GM23338 (cell line): ENCODE measurements at regions not wholly inside any gene's neighbourhood (a gene's known extent, or its start where the extent isn't known, plus 50 kb on each side); places are given as distances from the start of the nearest gene placed in this dataset.

Experiments
- ATAC-seq: fragments of 200-7000 bp; cut with Tn5 transposase; 3 replicates; pipeline ENCODE4 v1.9.1; 2020
- DNase-seq: peaks from one replicate; pipeline ENCODE4 v3.0.0-alpha.2; 2015; ENCODE audit warnings: low spot score
- H2AFZ ChIP-seq: fragments of 200-600 bp; sonication (generic); 2 replicates; pipeline ENCODE4 v1.8.0; 2016; ENCODE audit warnings: antibody characterized with exemption, mild to moderate bottlenecking, moderate library complexity
- H3F3A ChIP-seq: fragments of 200-600 bp; sonication (generic); replicated peaks from 2 replicates; pipeline ENCODE4 v1.8.0; 2017; ENCODE audit warnings: antibody characterized with exemption, mixed run types, low read depth
- H3K27ac ChIP-seq: fragments of 200-600 bp; sonication (generic); 2 replicates; pipeline ENCODE4 v1.6.1; 2016; ENCODE audit warnings: low read depth
- H3K27me3 ChIP-seq: fragments of 200-600 bp; sonication (generic); 2 replicates; pipeline ENCODE4 v1.8.0; 2016; ENCODE audit warnings: mild to moderate bottlenecking, mixed run types, moderate library complexity; ENCODE audit not compliant: insufficient read depth
- H3K36me3 ChIP-seq: fragments of 200-600 bp; sonication (generic); 2 replicates; pipeline ENCODE4 v1.8.0; 2016; ENCODE audit warnings: mild to moderate bottlenecking; ENCODE audit not compliant: insufficient read depth
- H3K4me1 ChIP-seq: fragments of 200-600 bp; sonication (generic); 2 replicates; pipeline ENCODE4 v1.8.0; 2016; ENCODE audit warnings: mild to moderate bottlenecking, moderate library complexity; ENCODE audit not compliant: insufficient read depth
- H3K4me2 ChIP-seq: fragments of 200-600 bp; sonication (generic); 2 replicates; pipeline ENCODE4 v1.7.1; 2017; ENCODE audit warnings: mixed run types
- H3K4me3 ChIP-seq: fragments of 200-600 bp; sonication (generic); 2 replicates; pipeline ENCODE4 v1.6.1; 2016; ENCODE audit warnings: mixed run types
- H3K79me2 ChIP-seq: fragments of 200-600 bp; sonication (generic); replicated peaks from 2 replicates; pipeline ENCODE4 v1.8.0; 2017; ENCODE audit warnings: mild to moderate bottlenecking; ENCODE audit not compliant: insufficient read depth
- H3K9me2 ChIP-seq: fragments of 200-600 bp; sonication (generic); 2 replicates; pipeline ENCODE4 v1.8.0; 2017; ENCODE audit not compliant: insufficient read depth
- H4K20me1 ChIP-seq: fragments of 200-600 bp; sonication (generic); replicated peaks from 2 replicates; pipeline ENCODE4 v1.8.0; 2017; ENCODE audit warnings: mild to moderate bottlenecking; ENCODE audit not compliant: insufficient read depth
- H3K27ac Mint-ChIP-seq: 2 replicates; pipeline ENCODE4 v1.8.0; 2020; ENCODE audit warnings: inconsistent platforms, mild to moderate bottlenecking, moderate library complexity, mixed read lengths
- H3K27me3 Mint-ChIP-seq: 3 replicates; pipeline ENCODE4 v1.8.0; 2022; ENCODE audit warnings: low read depth, mild to moderate bottlenecking, moderate library complexity, mixed read lengths, inconsistent platforms; ENCODE audit not compliant: insufficient read depth, poor library complexity
- H3K36me3 Mint-ChIP-seq: 3 replicates; pipeline ENCODE4 v1.8.0; 2021; ENCODE audit warnings: low read depth, mild to moderate bottlenecking, inconsistent platforms, moderate library complexity, mixed read lengths
- H3K4me1 Mint-ChIP-seq: 3 replicates; pipeline ENCODE4 v1.8.0; 2020; ENCODE audit warnings: mild to moderate bottlenecking, inconsistent platforms, mixed read lengths
- H3K4me3 Mint-ChIP-seq: 3 replicates; pipeline ENCODE4 v1.8.0; 2021; ENCODE audit warnings: moderate library complexity, mild to moderate bottlenecking, inconsistent platforms, mixed read lengths
- H3K9me3 Mint-ChIP-seq: 3 replicates; pipeline ENCODE4 v1.8.0; 2020; ENCODE audit warnings: moderate library complexity, mild to moderate bottlenecking, inconsistent platforms, mixed read lengths
- CREB1 ChIP-seq: fragments of 250-450 bp; sonication (Bioruptor Pico); IDR thresholded peaks from 2 replicates; pipeline ENCODE4 v1.5.0; 2020; ENCODE audit warnings: low read depth, mild to moderate bottlenecking, moderate library complexity
- CTCF ChIP-seq, 2 experiments: fragments of 200-600 bp in 1 of 2; sonication (generic) in 1 of 2; conservative IDR thresholded peaks; 2 replicates each; pipeline versions ENCODE4 v1.5.1 to v1.6.1; 2016 to 2017; ENCODE audit warnings: antibody characterized with exemption in 2 of 2, low read depth in 2 of 2, mild to moderate bottlenecking in 2 of 2, moderate library complexity in 1 of 2
- EZH2 ChIP-seq: fragments of 200-600 bp; sonication (generic); IDR thresholded peaks from one replicate; pipeline ENCODE4 v1.8.0; 2017; ENCODE audit warnings: antibody characterized with exemption, mild to moderate bottlenecking, low read depth; ENCODE audit not compliant: unreplicated experiment
- EZH2phosphoT487 ChIP-seq: fragments of 200-600 bp; sonication (generic); IDR thresholded peaks from one replicate; pipeline ENCODE4 v1.8.1; 2018; ENCODE audit warnings: antibody characterized with exemption; ENCODE audit not compliant: unreplicated experiment
- JUNB ChIP-seq: IDR thresholded peaks from one replicate; pipeline ENCODE4 v1.6.1; 2016; ENCODE audit warnings: antibody characterized with exemption; ENCODE audit not compliant: unreplicated experiment
- NANOG ChIP-seq: IDR thresholded peaks from 2 replicates; pipeline ENCODE4 v1.6.1; 2016; ENCODE audit warnings: antibody characterized with exemption, borderline replicate concordance
- POLR2AphosphoS5 ChIP-seq: IDR thresholded peaks from 2 replicates; pipeline ENCODE4 v1.6.1; 2016; ENCODE audit warnings: antibody characterized with exemption, low read depth
- REST ChIP-seq: IDR thresholded peaks from one replicate; pipeline ENCODE4 v1.6.1; 2018; ENCODE audit warnings: antibody characterized with exemption; ENCODE audit not compliant: unreplicated experiment
- ZNF114 ChIP-seq: fragments of 250-450 bp; sonication (Bioruptor Pico); IDR thresholded peaks from 2 replicates; pipeline ENCODE4 v1.5.0; 2020; ENCODE audit warnings: mild to moderate bottlenecking, moderate library complexity
- ZNF331 ChIP-seq: fragments of 250-450 bp; sonication (Bioruptor Pico); IDR thresholded peaks from 2 replicates; pipeline ENCODE4 v1.5.0; 2020; ENCODE audit warnings: low read depth, mild to moderate bottlenecking, moderate library complexity
- ZNF462 ChIP-seq: fragments of 250-450 bp; sonication (Bioruptor Pico); IDR thresholded peaks from 2 replicates; pipeline ENCODE4 v1.5.0; 2020; ENCODE audit warnings: mild to moderate bottlenecking, moderate library complexity

- no peak for TF ChIP-seq ZNF462
- no peak for TF ChIP-seq NANOG
- TF ChIP-seq ZNF114 (CRISPR knock-in tag): no peak
- TF ChIP-seq CREB1 (CRISPR knock-in tag): no peak
These were observed 249.7 kb downstream of the GLI2 start (continued) for GRCh38 chr2:120985174-120985996.

- H3K4me2 ChIP-seq: no peak overlapping the region
- H3K79me2 ChIP-seq: no peaks in the 10 kb centered on the region
- H3K4me1 Mint-ChIP-seq: peaks cover 11% of the 10 kb centered on the region
- H3K27me3 Mint-ChIP-seq: peaks cover 5% of the 10 kb centered on the region
- no peaks in the 10 kb centered on the region for H3K27me3 ChIP-seq
- H3K27ac Mint-ChIP-seq: no peak overlapping the region
- no peaks in the 10 kb centered on the region for H3K9me3 Mint-ChIP-seq
- no peaks in the 10 kb centered on the region for H3K9me2 ChIP-seq
- peaks cover 8% of the 10 kb centered on the region for H3K4me1 ChIP-seq
- peaks cover 3% of the 10 kb centered on the region for H4K20me1 ChIP-seq
- H3K27ac ChIP-seq: no peak overlapping the region
- H2AFZ ChIP-seq: no peak overlapping the region
- no peak for DNase-seq
- H3F3A ChIP-seq: no peaks in the 10 kb centered on the region
- peaks cover 13% of the 10 kb centered on the region; the same call in 1 of the 2 replicates for H3K36me3 ChIP-seq
- ATAC-seq: no peak
- H3K36me3 Mint-ChIP-seq: peaks cover 66% of the 10 kb centered on the region
- H3K4me3 ChIP-seq: no peak overlapping the region
- no peak overlapping the region for H3K4me3 Mint-ChIP-seq
- TF ChIP-seq EZH2phosphoT487 (no peak), NANOG (no peak), ZNF114 (CRISPR knock-in tag) (no peak), ZNF331 (no peak), JUNB (no peak), REST (no peak), CTCF (conservative IDR thresholded peaks at IDR 0.05; ENCODE audit: low read depth in 2 of 2) (no peak), EZH2 (no peak), CREB1 (CRISPR knock-in tag) (no peak), POLR2AphosphoS5 (no peak)
These were observed 250.5 kb downstream of the GLI2 start for GRCh38 chr2:120985997-120986651.
